Uterus (tissue), 3 donors: ENCODE measurements at regions not wholly inside any gene's neighbourhood (a gene's known extent, or its start where the extent isn't known, plus 50 kb on each side); places are given as distances from the start of the nearest gene placed in this dataset.

Experiments used
- DNase-seq, 2 donors: peaks; one replicate each; pipeline ENCODE4 v3.0.0-alpha.2; 2019 to 2020
- H3K27ac ChIP-seq, 2 donors: fragments of 200-600 bp; sonication (generic); 1 replicate in 1 of 2; 2 replicates in 1 of 2; pipeline ENCODE4 v1.5.1; 2016 to 2018
- H3K27me3 ChIP-seq, 2 donors: fragments of 200-600 bp; sonication (generic); one replicate each; pipeline ENCODE4 v1.5.1; 2018 to 2019; ENCODE audit warnings: control low read depth in 1 of 2
- H3K36me3 ChIP-seq, 2 donors: fragments of 200-600 bp; sonication (generic); one replicate each; pipeline ENCODE4 v1.5.1; 2019; ENCODE audit warnings: control low read depth in 1 of 2
- H3K4me1 ChIP-seq, 2 donors: fragments of 200-600 bp; sonication (generic); one replicate each; pipeline ENCODE4 v1.5.1; 2018 to 2019; ENCODE audit warnings: control low read depth in 1 of 2
- H3K4me3 ChIP-seq, 2 donors: fragments of 200-600 bp; sonication (generic); 1 replicate in 1 of 2; 2 replicates in 1 of 2; pipeline ENCODE4 v1.5.1; 2018 to 2019; ENCODE audit warnings: mild to moderate bottlenecking in 1 of 2
- H3K9me3 ChIP-seq, 2 donors: fragments of 200-600 bp; sonication (generic); one replicate each; pipeline ENCODE4 v1.5.1; 2019; ENCODE audit warnings: control low read depth in 1 of 2
- POLR2A ChIP-seq, 2 donors: fragments of 450-650 bp; IDR thresholded peaks; one replicate each; pipeline ENCODE4 v1.6.1; 2016; ENCODE audit warnings: antibody characterized with exemption in 2 of 2, mild to moderate bottlenecking in 1 of 2, moderate library complexity in 1 of 2
- intact Hi-C: fragments of 100-400 bp; cut with DNase I; formaldehyde crosslinking; loops from one replicate; pipeline ENCODE4 v1.15.1; 2023; ENCODE audit warnings: low total_unique reads
- TF ChIP-seq, protein P1 (sequence below), 4 experiments: fragments of 200-600 bp in 2 of 4; fragments of 450-650 bp in 2 of 4; sonication (generic) in 2 of 4; IDR thresholded peaks; one replicate each; pipeline ENCODE4 v1.5.1; 2016 to 2019; ENCODE audit warnings: antibody characterized with exemption in 4 of 4, mild to moderate bottlenecking in 2 of 4, moderate library complexity in 1 of 4
- donor health status: DM: yes; HTN: yes; CAD: no.

DNA sequence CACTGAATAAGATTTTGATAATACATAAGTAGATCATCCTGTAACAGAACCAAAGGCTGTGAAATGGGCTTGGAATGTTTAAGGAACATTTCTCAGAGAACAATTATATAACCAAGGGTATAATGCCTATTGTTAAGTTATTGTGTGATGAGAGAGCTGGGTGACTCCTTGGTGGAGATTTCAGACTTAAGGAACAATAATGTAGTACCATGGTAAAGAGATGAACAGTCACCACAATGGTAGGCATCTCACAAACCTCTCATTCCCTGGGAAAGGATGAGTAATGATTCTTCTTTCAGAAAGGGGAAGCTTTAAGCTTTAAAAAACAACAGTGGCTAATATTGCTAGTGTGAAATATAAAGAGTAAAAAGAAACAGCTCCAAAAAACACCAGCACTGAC is 147.4 kb downstream of the TRIM36 start:
- Histone ChIP-seq H3K27ac (no peak overlapping the region), H3K27me3 (no peaks in the 10 kb centered on the region), H3K36me3 (no peaks in the 10 kb centered on the region), H3K4me3 (no peak overlapping the region), H3K4me1 (no peaks in the 10 kb centered on the region), H3K9me3 (no peaks in the 10 kb centered on the region)
- intact Hi-C loops, result no loop called here
- no peak for DNase-seq
- TF ChIP-seq, protein P1, sequence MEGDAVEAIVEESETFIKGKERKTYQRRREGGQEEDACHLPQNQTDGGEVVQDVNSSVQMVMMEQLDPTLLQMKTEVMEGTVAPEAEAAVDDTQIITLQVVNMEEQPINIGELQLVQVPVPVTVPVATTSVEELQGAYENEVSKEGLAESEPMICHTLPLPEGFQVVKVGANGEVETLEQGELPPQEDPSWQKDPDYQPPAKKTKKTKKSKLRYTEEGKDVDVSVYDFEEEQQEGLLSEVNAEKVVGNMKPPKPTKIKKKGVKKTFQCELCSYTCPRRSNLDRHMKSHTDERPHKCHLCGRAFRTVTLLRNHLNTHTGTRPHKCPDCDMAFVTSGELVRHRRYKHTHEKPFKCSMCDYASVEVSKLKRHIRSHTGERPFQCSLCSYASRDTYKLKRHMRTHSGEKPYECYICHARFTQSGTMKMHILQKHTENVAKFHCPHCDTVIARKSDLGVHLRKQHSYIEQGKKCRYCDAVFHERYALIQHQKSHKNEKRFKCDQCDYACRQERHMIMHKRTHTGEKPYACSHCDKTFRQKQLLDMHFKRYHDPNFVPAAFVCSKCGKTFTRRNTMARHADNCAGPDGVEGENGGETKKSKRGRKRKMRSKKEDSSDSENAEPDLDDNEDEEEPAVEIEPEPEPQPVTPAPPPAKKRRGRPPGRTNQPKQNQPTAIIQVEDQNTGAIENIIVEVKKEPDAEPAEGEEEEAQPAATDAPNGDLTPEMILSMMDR (IDR thresholded peaks at IDR 0.05), result no peak
- no peak for TF ChIP-seq POLR2A (IDR thresholded peaks at IDR 0.05)

DNA sequence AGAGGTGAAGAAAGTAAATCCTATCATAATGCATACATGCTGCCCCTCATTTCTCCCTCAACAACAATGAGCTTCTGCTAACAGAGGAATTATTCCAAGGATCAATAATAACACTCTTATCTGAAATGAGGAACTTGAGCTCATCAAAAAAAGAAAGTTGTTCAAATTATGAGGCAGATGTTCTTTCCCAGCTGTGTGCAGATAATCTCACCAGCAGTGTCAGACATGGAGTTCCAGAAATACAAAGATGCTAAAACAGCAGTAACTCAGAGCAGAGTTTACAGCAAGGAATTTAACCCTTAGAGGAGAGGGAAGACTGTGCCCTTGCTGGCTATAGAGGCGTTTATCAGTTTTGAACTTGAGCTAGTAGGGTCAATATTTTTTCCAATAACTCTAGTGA is 153.1 kb downstream of the TRIM36 start:
- Histone ChIP-seq H3K4me1 (no peaks in the 10 kb centered on the region), H3K4me3 (no peak overlapping the region), H3K27me3 (no peaks in the 10 kb centered on the region), H3K27ac (no peak overlapping the region), H3K9me3 (no peaks in the 10 kb centered on the region), H3K36me3 (no peaks in the 10 kb centered on the region)
- DNase-seq, result no peak
- TF ChIP-seq, protein P1 (IDR thresholded peaks at IDR 0.05), result no peak
- no peak for TF ChIP-seq POLR2A (IDR thresholded peaks at IDR 0.05)
- intact Hi-C loops, result no loop called here

DNA sequence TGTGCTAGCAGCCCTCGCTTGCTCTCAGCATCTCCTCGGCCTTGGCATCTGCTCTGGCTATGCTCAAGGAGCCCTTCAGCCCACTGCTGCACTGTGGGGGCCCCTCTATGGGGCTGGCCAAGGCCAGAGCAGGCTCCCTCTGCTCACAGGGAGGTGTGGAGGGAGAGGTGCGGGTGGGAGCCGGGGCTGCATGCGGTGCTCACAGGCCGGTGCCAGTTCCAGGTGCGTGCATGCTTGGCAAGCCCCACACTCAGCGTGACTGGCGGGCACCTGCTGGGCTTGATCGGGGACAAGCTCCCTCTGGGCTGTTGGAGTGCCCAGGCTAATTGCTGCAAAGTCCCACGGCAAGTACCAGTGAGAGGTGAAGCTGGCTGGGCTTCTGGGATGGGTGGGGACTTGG is 170.5 kb downstream of the TRIM36 start:
- H3K4me1 ChIP-seq, result no peaks in the 10 kb centered on the region
- H3K9me3 ChIP-seq, result no peaks in the 10 kb centered on the region
- DNase-seq, result no peak
- H3K27me3 ChIP-seq, result no peaks in the 10 kb centered on the region
- no peaks in the 10 kb centered on the region for H3K36me3 ChIP-seq
- TF ChIP-seq, protein P1 (IDR thresholded peaks at IDR 0.05), result no peak
- no peak for TF ChIP-seq POLR2A (IDR thresholded peaks at IDR 0.05)
- H3K4me3 ChIP-seq, result no peak overlapping the region
- intact Hi-C loops, result no loop called here
- no peak overlapping the region for H3K27ac ChIP-seq

DNA sequence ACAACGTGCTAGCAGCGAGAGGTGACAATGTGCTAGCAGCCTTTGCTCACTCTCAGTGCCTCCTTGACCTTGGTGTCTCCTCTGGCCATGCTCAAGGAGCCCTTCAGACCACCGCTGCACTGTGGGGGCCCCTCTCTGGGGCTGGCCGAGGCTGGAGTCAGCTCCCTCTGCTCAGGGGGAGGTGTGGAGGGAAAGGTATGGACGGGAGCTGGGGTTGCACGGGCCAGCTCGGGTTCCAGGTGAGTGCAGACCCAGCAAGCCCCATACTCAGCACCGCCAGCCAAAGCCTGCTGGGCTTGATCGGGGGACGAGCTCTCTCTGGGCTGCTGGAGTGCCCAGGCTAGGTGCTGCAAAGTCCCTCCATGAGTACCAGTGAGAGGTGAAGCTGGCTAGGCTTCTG is 180.2 kb downstream of the TRIM36 start:
- Histone ChIP-seq H3K27ac (no peak overlapping the region), H3K9me3 (no peaks in the 10 kb centered on the region), H3K4me3 (no peak overlapping the region), H3K27me3 (no peaks in the 10 kb centered on the region), H3K4me1 (no peaks in the 10 kb centered on the region), H3K36me3 (no peaks in the 10 kb centered on the region)
- DNase-seq, result no peak
- TF ChIP-seq, protein P1 (IDR thresholded peaks at IDR 0.05), result no peak
- intact Hi-C loops, result no loop called here

DNA sequence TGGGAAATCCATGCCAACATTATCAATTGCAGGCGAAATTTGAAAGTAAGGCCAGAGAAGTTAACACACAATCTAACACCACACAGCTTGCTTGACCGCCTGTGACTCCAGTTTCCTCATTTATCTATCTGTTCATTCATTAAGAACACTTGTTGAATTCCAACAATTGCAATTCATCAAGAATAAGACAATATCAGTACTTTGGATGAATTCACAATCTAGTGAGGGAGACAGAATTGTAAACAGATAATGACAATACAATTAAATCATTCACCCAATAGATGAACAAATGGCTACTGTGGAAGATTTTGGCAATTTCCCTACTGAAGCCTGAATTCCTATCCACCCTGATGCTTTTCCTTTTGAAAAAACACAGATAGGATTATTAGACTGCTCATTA is 181.6 kb downstream of the TRIM36 start:
- H3K4me3 ChIP-seq, result no peak overlapping the region
- H3K27me3 ChIP-seq, result no peaks in the 10 kb centered on the region
- no peaks in the 10 kb centered on the region for H3K9me3 ChIP-seq
- intact Hi-C loops, result no loop called here
- no peaks in the 10 kb centered on the region for H3K4me1 ChIP-seq
- TF ChIP-seq, protein P1 (IDR thresholded peaks at IDR 0.05), result no peak
- no peak for TF ChIP-seq POLR2A (IDR thresholded peaks at IDR 0.05)
- H3K36me3 ChIP-seq, result no peaks in the 10 kb centered on the region
- DNase-seq, result no peak
- H3K27ac ChIP-seq, result no peak overlapping the region
